Right lobe of liver (tissue), 6 donors: ENCODE measurements at regions not wholly inside any gene's neighbourhood (a gene's known extent, or its start where the extent isn't known, plus 50 kb on each side); places are given as distances from the start of the nearest gene placed in this dataset.
A peak's percentile ranks its signal among the peaks of the same experiment; 100 is the strongest.

Source experiments
- ATAC-seq, 4 donors: fragments of 200-7000 bp; cut with Tn5 transposase; one replicate each; pipeline ENCODE4 v1.9.1; 2020; ENCODE audit warnings: mild to moderate bottlenecking in 4 of 4, moderate library complexity in 4 of 4
- DNase-seq, 3 donors: peaks; one replicate each; pipeline ENCODE4 v3.0.0-alpha.2; 2020
- H3K27ac ChIP-seq, 3 donors: fragments of 200-600 bp; one replicate each; pipeline ENCODE4 v1.8.0; 2022
- H3K27me3 ChIP-seq, 2 donors: fragments of 200-600 bp; one replicate each; pipeline ENCODE4 v1.8.0; 2022
- H3K36me3 ChIP-seq, 4 donors: fragments of 200-600 bp; sonication (generic) in 1 of 4; one replicate each; pipeline versions ENCODE4 v1.5.1 to v1.8.0; 2017 to 2022; ENCODE audit warnings: control low read depth in 1 of 4
- H3K4me1 ChIP-seq, 4 donors: fragments of 200-600 bp; sonication (generic) in 1 of 4; one replicate each; pipeline versions ENCODE4 v1.5.1 to v1.8.0; 2017 to 2022; ENCODE audit warnings: control low read depth in 1 of 4
- H3K4me3 ChIP-seq, 3 donors: fragments of 200-600 bp; one replicate each; pipeline ENCODE4 v1.8.0; 2022
- H3K9me3 ChIP-seq, 4 donors: fragments of 200-600 bp; sonication (generic) in 1 of 4; one replicate each; pipeline versions ENCODE4 v1.5.1 to v1.8.0; 2017 to 2022; ENCODE audit warnings: control low read depth in 1 of 4
- CTCF ChIP-seq, 4 donors: fragments of 200-600 bp in 3 of 4; fragments of 450-650 bp in 1 of 4; IDR thresholded peaks; one replicate each; pipeline versions ENCODE4 v1.5.1 to v1.8.0; 2016 to 2022; ENCODE audit warnings: antibody characterized with exemption in 4 of 4, mild to moderate bottlenecking in 2 of 4
- POLR2A ChIP-seq: fragments of 450-650 bp; IDR thresholded peaks from one replicate; pipeline ENCODE4 v1.6.1; 2017; ENCODE audit warnings: antibody characterized with exemption, mild to moderate bottlenecking
- WGBS: methylation state at CpG from one replicate; pipeline ENCODE4 v1.1.6; 2018; ENCODE audit warnings: low coverage, low lambda C conversion rate; ENCODE audit not compliant: insufficient coverage; ENCODE audit errors: missing lambda C conversion rate; 5-methylcytosine and 5-hydroxymethylcytosine counted together
- intact Hi-C, 2 donors: fragments of 100-400 bp; cut with DNase I; formaldehyde crosslinking; loops; one replicate each; pipeline versions ENCODE4 v1.11.2 to v1.14.1; 2022
- donor health status: DM: no; HTN: yes; CAD: no.
- donor health status: DM: no; HTN: no; CAD: no.
- donor health status: DM: no; HTN: no; CAD: no.
- donor health status: DM: no; HTN: yes; CAD: no.
- donor health status: DM: no; HTN: yes; CAD: no.

- DNase-seq (no peak), ATAC-seq (peak in 2 of 4 donors; percentile 14 to 28)
- no peak for TF ChIP-seq POLR2A
- TF ChIP-seq CTCF (IDR thresholded peaks at IDR 0.05), result no peak
- intact Hi-C loops, result no loop called here
- no peaks in the 10 kb centered on the region for H3K9me3 ChIP-seq
- no peaks in the 10 kb centered on the region for H3K27me3 ChIP-seq
- peaks cover 0 to 12% (median 0%) of the 10 kb centered on the region in 4 donors for H3K4me1 ChIP-seq
- H3K4me3 ChIP-seq, result no peak overlapping the region
- no peaks in the 10 kb centered on the region for H3K36me3 ChIP-seq
- no peak overlapping the region for H3K27ac ChIP-seq
- 24% methylated on average over 2 of the region's 2 CpGs for WGBS
Observed at GRCh38 chr15:39433376-39433775, 147.5 kb upstream of the THBS1 start.

- DNase-seq, result no peak
- Histone ChIP-seq H3K27me3 (no peaks in the 10 kb centered on the region), H3K27ac (no peak overlapping the region), H3K4me3 (no peak overlapping the region), H3K4me1 (peaks cover 0 to 12% (median 0%) of the 10 kb centered on the region in 4 donors), H3K36me3 (no peaks in the 10 kb centered on the region), H3K9me3 (no peaks in the 10 kb centered on the region)
- 56% methylated on average over 4 of the region's 4 CpGs for WGBS
- no peak for ATAC-seq
- intact Hi-C loops, result no loop called here
- TF ChIP-seq POLR2A (no peak), CTCF (IDR thresholded peaks at IDR 0.05) (no peak)
Observed at GRCh38 chr15:39434163-39434562, 146.7 kb upstream of the THBS1 start.

- ATAC-seq (peak; percentile 36 to 58 (median 57)), DNase-seq (no peak)
- no peaks in the 10 kb centered on the region for H3K27me3 ChIP-seq
- no peak overlapping the region for H3K27ac ChIP-seq
- WGBS, result 8% methylated on average over 4 of the region's 5 CpGs
- H3K4me1 ChIP-seq, result peaks cover 0 to 12% (median 0%) of the 10 kb centered on the region in 4 donors
- no peaks in the 10 kb centered on the region for H3K36me3 ChIP-seq
- intact Hi-C loops, result no loop called here
- no peak for TF ChIP-seq POLR2A
- no peak for TF ChIP-seq CTCF (IDR thresholded peaks at IDR 0.05)
- no peaks in the 10 kb centered on the region for H3K9me3 ChIP-seq
- no peak overlapping the region for H3K4me3 ChIP-seq
Observed at GRCh38 chr15:39434751-39435238, 146.1 kb upstream of the THBS1 start.

GRCh38 chr15:39435244-39435643, 145.6 kb upstream of the THBS1 start:
- Histone ChIP-seq H3K27me3 (no peaks in the 10 kb centered on the region), H3K9me3 (no peaks in the 10 kb centered on the region), H3K4me1 (peaks cover 0 to 12% (median 0%) of the 10 kb centered on the region in 4 donors), H3K36me3 (no peaks in the 10 kb centered on the region), H3K27ac (no peak overlapping the region), H3K4me3 (no peak overlapping the region)
- 31% methylated on average over 2 of the region's 2 CpGs for WGBS
- DNase-seq, result no peak
- ATAC-seq, result no peak
- intact Hi-C loops, result no loop called here
- no peak for TF ChIP-seq POLR2A
- no peak for TF ChIP-seq CTCF (IDR thresholded peaks at IDR 0.05)

- TF ChIP-seq POLR2A (no peak), CTCF (IDR thresholded peaks at IDR 0.05) (no peak)
- no peaks in the 10 kb centered on the region for H3K36me3 ChIP-seq
- H3K4me1 ChIP-seq, result peaks cover 0 to 12% (median 0%) of the 10 kb centered on the region in 4 donors
- WGBS, result 50% methylated on average over 4 of the region's 5 CpGs
- no peak overlapping the region for H3K27ac ChIP-seq
- DNase-seq (peak in 2 of 3 donors; percentile 40 to 58), ATAC-seq (peak in 3 of 4 donors; percentile 56 to 72 (median 65))
- H3K4me3 ChIP-seq, result no peak overlapping the region
- intact Hi-C loops, result no loop called here
- no peaks in the 10 kb centered on the region for H3K9me3 ChIP-seq
- no peaks in the 10 kb centered on the region for H3K27me3 ChIP-seq
Observed at GRCh38 chr15:39438260-39438659, 142.6 kb upstream of the THBS1 start.
